Astrocyte (in vitro differentiated cells and primary cell): ENCODE measurements at regions not wholly inside any gene's neighbourhood (a gene's known extent, or its start where the extent isn't known, plus 50 kb on each side); places are given as distances from the start of the nearest gene placed in this dataset.

Source experiments
- DNase-seq: peaks from one replicate; pipeline ENCODE4 v3.0.0-alpha.2; 2010; ENCODE audit warnings: low read depth
- FAIRE-seq: peaks from 2 replicates; lab custom pipeline; 2011; peaks lifted over from hg19 to GRCh38; lab: Jason Lieb, UNC
- H2AFZ ChIP-seq: 2 replicates; pipeline ENCODE4 v1.6.0; 2012; ENCODE audit warnings: low read depth, low read length, inconsistent platforms
- H3K27ac ChIP-seq: 2 replicates; pipeline ENCODE4 v1.5.1; 2011; ENCODE audit warnings: low read depth, low read length, inconsistent platforms
- H3K27me3 ChIP-seq: 2 replicates; pipeline ENCODE4 v1.6.0; 2011; ENCODE audit warnings: low read length, inconsistent platforms; ENCODE audit not compliant: insufficient read depth
- H3K36me3 ChIP-seq: 2 replicates; pipeline ENCODE4 v1.5.1; 2011; ENCODE audit warnings: low read length, inconsistent platforms; ENCODE audit not compliant: insufficient read depth
- H3K4me1 ChIP-seq: 2 replicates; pipeline ENCODE4 v1.5.1; 2011; ENCODE audit warnings: low read length, inconsistent platforms; ENCODE audit not compliant: insufficient read depth
- H3K4me2 ChIP-seq: 2 replicates; pipeline ENCODE4 v1.6.0; 2012; ENCODE audit warnings: low read length, inconsistent platforms
- H3K4me3 ChIP-seq: 2 replicates; pipeline ENCODE4 v1.5.1; 2011; ENCODE audit warnings: low read depth, mild to moderate bottlenecking, low read length, inconsistent platforms; ENCODE audit not compliant: insufficient read depth
- H3K79me2 ChIP-seq: 2 replicates; pipeline ENCODE4 v1.6.0; 2012; ENCODE audit warnings: mild to moderate bottlenecking, low read length, inconsistent platforms; ENCODE audit not compliant: insufficient read depth
- H3K9ac ChIP-seq: 2 replicates; pipeline ENCODE4 v1.6.0; 2012; ENCODE audit warnings: mild to moderate bottlenecking, low read length, inconsistent platforms
- H3K9me3 ChIP-seq: 2 replicates; pipeline ENCODE4 v1.5.1; 2012; ENCODE audit warnings: low read depth, mild to moderate bottlenecking, low read length, inconsistent platforms; ENCODE audit not compliant: insufficient read depth
- H4K20me1 ChIP-seq: 2 replicates; pipeline ENCODE4 v1.6.0; 2012; ENCODE audit warnings: low read length, inconsistent platforms; ENCODE audit not compliant: insufficient read depth
- H3K27ac Mint-ChIP-seq: one replicate; pipeline ENCODE4 v1.8.0; 2021; ENCODE audit warnings: mild to moderate bottlenecking, mixed read lengths; ENCODE audit not compliant: unreplicated experiment
- H3K27me3 Mint-ChIP-seq: one replicate; pipeline ENCODE4 v1.8.0; 2021; ENCODE audit warnings: low read depth, mixed read lengths; ENCODE audit not compliant: unreplicated experiment
- H3K36me3 Mint-ChIP-seq: one replicate; pipeline ENCODE4 v1.8.0; 2021; ENCODE audit warnings: low read depth, mixed read lengths; ENCODE audit not compliant: unreplicated experiment
- H3K4me1 Mint-ChIP-seq: one replicate; pipeline ENCODE4 v1.8.0; 2021; ENCODE audit warnings: low read depth, mixed read lengths; ENCODE audit not compliant: unreplicated experiment
- H3K4me3 Mint-ChIP-seq: one replicate; pipeline ENCODE4 v1.8.0; 2021; ENCODE audit warnings: mild to moderate bottlenecking, moderate library complexity, mixed read lengths; ENCODE audit not compliant: unreplicated experiment
- H3K9me3 Mint-ChIP-seq: one replicate; pipeline ENCODE4 v1.8.0; 2021; ENCODE audit warnings: mild to moderate bottlenecking, mixed read lengths; ENCODE audit not compliant: unreplicated experiment
- CTCF ChIP-seq: IDR thresholded peaks from 2 replicates; pipeline ENCODE4 v1.5.1; 2011; ENCODE audit warnings: low read depth, mild to moderate bottlenecking, inconsistent platforms, low read length, moderate library complexity; ENCODE audit not compliant: insufficient read depth
- EZH2 ChIP-seq: IDR thresholded peaks from 2 replicates; pipeline ENCODE4 v1.6.1; 2012; ENCODE audit warnings: mild to moderate bottlenecking, low read length, inconsistent platforms; ENCODE audit not compliant: insufficient read depth

GRCh38 chr2:58769111-58769863, 528.2 kb upstream of the FANCL start:
- H4K20me1 ChIP-seq, result no peaks in the 10 kb centered on the region
- no peak overlapping the region for H3K4me3 ChIP-seq
- H3K79me2 ChIP-seq, result no peaks in the 10 kb centered on the region
- H3K4me1 Mint-ChIP-seq, result no peaks in the 10 kb centered on the region
- H3K4me2 ChIP-seq, result no peak overlapping the region
- no peaks in the 10 kb centered on the region for H3K4me1 ChIP-seq
- H3K36me3 ChIP-seq, result no peaks in the 10 kb centered on the region
- H3K36me3 Mint-ChIP-seq, result no peaks in the 10 kb centered on the region
- DNase-seq (no peak), FAIRE-seq (no peak)
- H3K9ac ChIP-seq, result no peak overlapping the region
- no peaks in the 10 kb centered on the region for H3K27me3 Mint-ChIP-seq
- no peak overlapping the region for H3K4me3 Mint-ChIP-seq
- H3K27ac ChIP-seq, result no peak overlapping the region
- peaks cover 3% of the 10 kb centered on the region for H3K27me3 ChIP-seq
- no peak overlapping the region for H2AFZ ChIP-seq
- H3K9me3 Mint-ChIP-seq, result no peaks in the 10 kb centered on the region
- no peaks in the 10 kb centered on the region for H3K9me3 ChIP-seq
- TF ChIP-seq EZH2, result no peak
- H3K27ac Mint-ChIP-seq, result no peak overlapping the region

- TF ChIP-seq EZH2, result no peak
- TF ChIP-seq CTCF, result no peak
- no peaks in the 10 kb centered on the region for H3K79me2 ChIP-seq
- Mint-ChIP-seq H3K4me3 (no peak overlapping the region), H3K36me3 (no peaks in the 10 kb centered on the region), H3K27me3 (no peaks in the 10 kb centered on the region), H3K9me3 (no peaks in the 10 kb centered on the region), H3K4me1 (no peaks in the 10 kb centered on the region), H3K27ac (no peak overlapping the region)
- H4K20me1 ChIP-seq, result no peaks in the 10 kb centered on the region
- no peaks in the 10 kb centered on the region for H3K9me3 ChIP-seq
- no peaks in the 10 kb centered on the region for H3K4me1 ChIP-seq
- DNase-seq, result no peak
- no peak overlapping the region for H2AFZ ChIP-seq
- FAIRE-seq, result no peak
- H3K4me3 ChIP-seq, result no peak overlapping the region
- H3K27me3 ChIP-seq, result peaks cover 3% of the 10 kb centered on the region
- H3K36me3 ChIP-seq, result no peaks in the 10 kb centered on the region
- no peak overlapping the region for H3K4me2 ChIP-seq
- H3K27ac ChIP-seq, result no peak overlapping the region
- no peak overlapping the region for H3K9ac ChIP-seq
Observed at GRCh38 chr2:58768715-58769080, 527.6 kb upstream of the FANCL start.

- no peaks in the 10 kb centered on the region for H3K9me3 ChIP-seq
- H2AFZ ChIP-seq, result no peak overlapping the region
- H3K9me3 Mint-ChIP-seq, result no peaks in the 10 kb centered on the region
- H3K79me2 ChIP-seq, result no peaks in the 10 kb centered on the region
- DNase-seq (no peak), FAIRE-seq (no peak)
- H3K4me3 ChIP-seq, result no peak overlapping the region
- H4K20me1 ChIP-seq, result no peaks in the 10 kb centered on the region
- peaks cover 3% of the 10 kb centered on the region for H3K27me3 ChIP-seq
- no peak overlapping the region for H3K27ac Mint-ChIP-seq
- no peak overlapping the region for H3K4me2 ChIP-seq
- H3K27me3 Mint-ChIP-seq, result no peaks in the 10 kb centered on the region
- H3K36me3 Mint-ChIP-seq, result no peaks in the 10 kb centered on the region
- no peak overlapping the region for H3K27ac ChIP-seq
- no peak overlapping the region for H3K4me3 Mint-ChIP-seq
- H3K4me1 Mint-ChIP-seq, result no peaks in the 10 kb centered on the region
- no peaks in the 10 kb centered on the region for H3K36me3 ChIP-seq
- no peak overlapping the region for H3K9ac ChIP-seq
- no peaks in the 10 kb centered on the region for H3K4me1 ChIP-seq
- TF ChIP-seq CTCF, result no peak
- no peak for TF ChIP-seq EZH2
Observed at GRCh38 chr2:58767828-58768714, 526.9 kb upstream of the FANCL start.
